ENCODE measurements at regions not wholly inside any gene's neighbourhood (a gene's known extent, or its start where the extent isn't known, plus 50 kb on each side); places are given as distances from the start of the nearest gene placed in this dataset.

DNA sequence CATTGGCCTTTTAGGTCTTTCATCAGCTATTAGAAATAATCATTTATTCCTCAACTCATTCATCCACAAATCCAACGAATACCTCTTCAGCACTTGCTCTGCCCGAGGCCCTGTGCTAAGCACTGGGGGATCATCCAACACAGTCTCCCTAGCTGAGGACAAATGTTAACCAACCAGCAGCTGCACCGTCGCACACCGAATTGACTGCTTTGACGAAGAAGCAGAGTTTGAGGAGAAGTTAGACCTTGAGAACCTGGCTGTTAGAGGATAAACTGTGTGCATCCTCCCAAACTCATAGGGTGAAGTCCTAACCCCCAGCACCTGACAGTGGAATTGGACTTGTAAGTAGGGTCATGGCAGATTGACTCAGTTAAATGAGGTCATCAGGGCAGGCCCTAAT is 170.9 kb downstream of the USP12 start:
- no peak for DNase-seq (ENCODE audit: low read depth)
- no peaks in the 10 kb centered on the region for H3K36me3 ChIP-seq (ENCODE audit: control insufficient read depth, insufficient read depth, low read length)
- peaks cover 10% of the 10 kb centered on the region for H3K27me3 ChIP-seq (ENCODE audit: control insufficient read depth, insufficient read depth, low read length)
- no peak overlapping the region for H3K4me3 ChIP-seq (ENCODE audit: low read depth, low read length)
- TF ChIP-seq, protein P1, sequence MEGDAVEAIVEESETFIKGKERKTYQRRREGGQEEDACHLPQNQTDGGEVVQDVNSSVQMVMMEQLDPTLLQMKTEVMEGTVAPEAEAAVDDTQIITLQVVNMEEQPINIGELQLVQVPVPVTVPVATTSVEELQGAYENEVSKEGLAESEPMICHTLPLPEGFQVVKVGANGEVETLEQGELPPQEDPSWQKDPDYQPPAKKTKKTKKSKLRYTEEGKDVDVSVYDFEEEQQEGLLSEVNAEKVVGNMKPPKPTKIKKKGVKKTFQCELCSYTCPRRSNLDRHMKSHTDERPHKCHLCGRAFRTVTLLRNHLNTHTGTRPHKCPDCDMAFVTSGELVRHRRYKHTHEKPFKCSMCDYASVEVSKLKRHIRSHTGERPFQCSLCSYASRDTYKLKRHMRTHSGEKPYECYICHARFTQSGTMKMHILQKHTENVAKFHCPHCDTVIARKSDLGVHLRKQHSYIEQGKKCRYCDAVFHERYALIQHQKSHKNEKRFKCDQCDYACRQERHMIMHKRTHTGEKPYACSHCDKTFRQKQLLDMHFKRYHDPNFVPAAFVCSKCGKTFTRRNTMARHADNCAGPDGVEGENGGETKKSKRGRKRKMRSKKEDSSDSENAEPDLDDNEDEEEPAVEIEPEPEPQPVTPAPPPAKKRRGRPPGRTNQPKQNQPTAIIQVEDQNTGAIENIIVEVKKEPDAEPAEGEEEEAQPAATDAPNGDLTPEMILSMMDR (IDR thresholded peaks at IDR 0.05; ENCODE audit: insufficient read depth, low read length, poor library complexity, severe bottlenecking) = no peak

DNA sequence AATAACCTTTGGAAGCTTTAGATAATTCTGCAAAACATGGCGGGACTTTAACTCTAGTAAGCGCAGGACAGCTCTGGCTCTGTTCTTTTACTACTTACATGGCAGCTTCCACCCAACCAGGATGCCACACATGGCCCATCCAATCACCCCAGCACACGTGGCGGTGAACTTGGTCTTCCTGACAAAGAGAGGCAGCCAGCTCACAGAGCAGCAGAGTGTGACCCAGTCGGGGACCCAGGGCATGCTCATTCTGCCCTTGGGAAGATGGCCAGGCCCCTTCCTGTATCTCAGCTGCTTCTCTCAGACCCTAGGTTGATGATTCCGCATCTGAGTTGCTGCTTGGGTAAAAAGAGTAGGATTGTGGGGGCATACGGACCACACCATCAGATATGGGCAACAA is 172.1 kb downstream of the USP12 start:
- Histone ChIP-seq H3K36me3 (ENCODE audit: control insufficient read depth, insufficient read depth, low read length) (no peaks in the 10 kb centered on the region), H3K4me3 (ENCODE audit: low read depth, low read length) (no peak overlapping the region), H3K27me3 (ENCODE audit: control insufficient read depth, insufficient read depth, low read length) (peaks cover 10% of the 10 kb centered on the region)
- DNase-seq (ENCODE audit: low read depth) = no peak
- TF ChIP-seq, protein P1 (IDR thresholded peaks at IDR 0.05; ENCODE audit: insufficient read depth, low read length, poor library complexity, severe bottlenecking) = no peak

DNA sequence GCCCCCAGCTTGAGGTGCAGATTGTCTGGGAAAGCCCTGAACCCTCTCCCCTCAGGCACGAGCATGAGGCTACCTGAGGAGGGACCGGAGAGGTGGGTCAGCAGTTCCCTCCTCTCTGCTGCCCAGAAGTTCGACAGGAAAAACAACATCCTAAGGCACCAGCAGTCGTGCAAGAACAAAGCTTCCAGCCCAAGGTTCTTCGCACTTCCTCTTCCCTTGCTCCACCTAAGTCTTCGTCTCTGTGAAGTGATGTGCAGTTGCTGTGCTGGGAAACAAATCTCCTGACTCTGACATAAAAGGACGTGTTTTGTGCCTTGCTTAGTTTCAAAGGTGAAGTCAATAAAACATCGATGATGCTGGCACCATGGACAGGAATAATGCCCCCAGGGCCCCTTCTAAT is 173.3 kb downstream of the USP12 start:
- H3K27me3 ChIP-seq (ENCODE audit: control insufficient read depth, insufficient read depth, low read length) = peaks cover 10% of the 10 kb centered on the region
- TF ChIP-seq, protein P1 (IDR thresholded peaks at IDR 0.05; ENCODE audit: insufficient read depth, low read length, poor library complexity, severe bottlenecking) = no peak
- DNase-seq (ENCODE audit: low read depth) = no peak

DNA sequence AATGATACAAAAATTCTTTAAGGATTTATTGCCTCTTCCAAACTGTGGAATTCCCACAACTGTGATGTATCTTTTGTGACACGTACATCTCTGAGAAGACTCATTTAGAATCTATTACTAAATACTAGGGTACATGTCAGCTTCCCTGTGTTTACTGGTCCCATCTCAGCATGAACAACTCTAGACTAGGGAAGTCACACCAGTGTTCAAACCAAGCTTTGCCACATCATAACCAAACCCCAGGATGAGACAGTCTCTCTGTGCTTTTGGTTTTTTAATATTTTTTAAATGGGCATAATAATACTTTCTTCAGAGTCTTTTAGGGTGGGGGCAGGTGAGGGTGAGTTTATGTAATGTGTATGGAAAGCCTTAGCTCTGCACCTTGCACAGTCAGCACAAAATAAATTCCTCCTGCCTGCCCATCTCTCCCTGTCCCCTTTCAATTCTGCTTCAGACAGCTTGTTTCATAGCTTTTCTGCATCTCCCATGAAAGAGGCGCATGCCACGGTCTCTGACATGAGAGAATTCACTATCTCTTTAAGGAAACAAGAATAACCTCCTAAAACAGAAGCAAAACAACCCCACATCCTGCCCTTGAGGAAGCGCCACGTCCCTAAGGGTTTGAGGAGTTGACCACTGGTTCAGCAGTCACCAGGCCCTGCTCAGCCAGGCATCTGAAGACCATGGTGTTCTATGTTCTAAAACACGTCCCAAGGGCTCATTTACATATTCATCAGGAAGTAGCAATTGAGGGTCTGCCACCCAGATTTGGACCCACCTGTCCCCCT is 174.5 kb downstream of the USP12 start:
- Histone ChIP-seq H3K4me3 (ENCODE audit: low read depth, low read length) (no peak overlapping the region), H3K36me3 (ENCODE audit: control insufficient read depth, insufficient read depth, low read length) (no peaks in the 10 kb centered on the region), H3K27me3 (ENCODE audit: control insufficient read depth, insufficient read depth, low read length) (peaks cover 9% of the 10 kb centered on the region)
- TF ChIP-seq, protein P1 (IDR thresholded peaks at IDR 0.05; ENCODE audit: insufficient read depth, low read length, poor library complexity, severe bottlenecking) = no peak
- DNase-seq (ENCODE audit: low read depth) = no peak

More for the DNA sequence above, 173.3 kb downstream of the USP12 start:
- no peak overlapping the region for H3K4me3 ChIP-seq (ENCODE audit: low read depth, low read length)
- H3K36me3 ChIP-seq (ENCODE audit: control insufficient read depth, insufficient read depth, low read length) = no peaks in the 10 kb centered on the region

DNA sequence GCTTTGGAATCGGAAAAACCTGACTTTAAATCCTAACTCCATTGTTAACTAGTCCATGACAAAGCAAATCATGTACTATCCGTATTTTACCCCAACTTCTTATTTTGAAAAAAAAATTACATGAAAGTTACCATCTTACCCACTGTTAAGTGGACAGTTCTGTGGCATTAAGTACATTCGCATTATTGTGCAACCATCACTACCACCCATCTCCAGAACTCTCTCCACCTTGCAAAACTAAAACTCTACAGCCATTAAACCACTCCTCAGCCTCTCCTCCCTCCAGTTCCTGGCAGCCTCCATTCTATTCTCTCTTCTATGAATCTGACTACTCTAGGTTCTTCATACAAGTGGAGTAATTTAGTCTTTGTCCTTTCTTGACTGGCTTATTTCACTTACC is 176.5 kb downstream of the USP12 start:
- Histone ChIP-seq H3K4me3 (ENCODE audit: low read depth, low read length) (no peak overlapping the region), H3K27me3 (ENCODE audit: control insufficient read depth, insufficient read depth, low read length) (peaks cover 6% of the 10 kb centered on the region), H3K36me3 (ENCODE audit: control insufficient read depth, insufficient read depth, low read length) (no peaks in the 10 kb centered on the region)
- DNase-seq (ENCODE audit: low read depth) = no peak
- TF ChIP-seq, protein P1 (IDR thresholded peaks at IDR 0.05; ENCODE audit: insufficient read depth, low read length, poor library complexity, severe bottlenecking) = no peak

DNA sequence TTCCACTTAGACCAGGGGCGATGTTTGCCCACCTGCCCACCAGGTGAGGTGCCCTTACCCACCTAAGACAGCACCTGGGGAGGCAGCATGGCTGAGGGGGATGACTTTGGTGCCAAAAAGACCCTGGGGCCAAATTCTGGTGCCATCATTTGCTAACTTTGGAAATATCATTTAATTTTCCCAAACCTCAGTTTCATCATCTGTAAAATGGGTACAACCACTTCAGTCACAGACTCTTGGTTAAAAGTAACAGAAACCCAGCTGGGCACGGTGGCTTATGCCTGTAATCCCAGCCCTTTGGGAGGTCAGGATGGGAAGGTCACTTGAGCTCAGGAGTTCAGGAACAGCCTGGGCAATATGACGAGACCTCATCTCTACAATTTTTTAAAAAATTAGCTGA is 177.8 kb downstream of the USP12 start:
- TF ChIP-seq, protein P1 (IDR thresholded peaks at IDR 0.05; ENCODE audit: insufficient read depth, low read length, poor library complexity, severe bottlenecking) = no peak
- Histone ChIP-seq H3K4me3 (ENCODE audit: low read depth, low read length) (no peak overlapping the region), H3K36me3 (ENCODE audit: control insufficient read depth, insufficient read depth, low read length) (no peaks in the 10 kb centered on the region), H3K27me3 (ENCODE audit: control insufficient read depth, insufficient read depth, low read length) (peaks cover 12% of the 10 kb centered on the region)
- DNase-seq (ENCODE audit: low read depth) = no peak
